ENCODE measurements at regions not wholly inside any gene's neighbourhood (a gene's known extent, or its start where the extent isn't known, plus 50 kb on each side); places are given as distances from the start of the nearest gene placed in this dataset.

DNA sequence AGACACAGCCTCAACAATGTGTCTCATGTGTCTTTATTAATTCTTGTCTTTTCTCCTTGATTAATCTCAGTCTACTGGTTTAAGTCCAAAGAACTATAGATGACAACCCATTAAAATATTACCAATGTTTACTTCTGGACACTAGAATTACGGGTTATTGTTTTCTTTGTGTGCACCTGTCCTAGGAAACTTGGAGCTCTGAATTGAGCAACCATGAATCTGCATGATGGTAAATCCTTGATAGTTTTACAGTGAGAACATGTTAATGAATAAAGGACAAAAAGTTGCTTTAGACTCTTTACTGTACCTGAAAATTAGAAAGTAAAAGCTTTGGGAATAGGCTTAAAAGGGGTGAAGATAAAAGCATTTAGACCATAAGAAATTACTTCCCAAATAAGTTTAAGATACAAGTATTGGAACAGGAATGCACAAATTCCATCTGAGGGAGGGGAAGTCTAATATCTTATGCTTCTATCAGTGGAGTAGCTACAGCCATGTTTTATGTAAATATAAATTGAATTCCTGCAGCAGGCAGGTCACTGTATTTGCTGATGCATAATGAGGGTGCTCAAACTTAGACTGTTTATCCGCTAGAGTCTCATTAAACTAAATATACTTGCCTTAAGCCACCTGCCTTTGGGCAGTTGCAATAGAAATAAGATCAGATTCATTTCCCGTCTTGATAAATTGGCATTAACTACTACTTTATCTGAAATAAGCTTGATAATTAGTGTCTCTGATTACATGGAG, 603.7 kb upstream of the GCFC2 start:
- no peak for DNase-seq

DNA sequence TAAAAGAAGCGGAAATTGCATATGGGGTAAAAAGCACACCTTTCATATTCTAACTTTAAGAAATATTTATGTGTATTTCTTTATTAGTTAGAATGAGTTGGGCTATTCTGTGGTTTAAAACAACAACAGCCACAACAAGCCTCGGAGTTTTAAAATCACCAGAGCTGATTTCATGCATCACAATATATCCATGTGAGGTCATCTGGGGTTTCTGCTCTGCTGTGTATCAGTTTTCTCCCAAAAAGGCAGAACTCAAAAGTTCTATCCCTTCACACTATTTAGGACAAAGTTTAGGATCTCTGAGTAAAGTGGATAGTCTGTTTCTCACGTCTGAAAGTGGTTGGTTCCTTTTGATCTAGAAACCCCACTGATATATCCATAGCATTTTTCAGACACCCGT, 601.5 kb upstream of the GCFC2 start:
- no peak for DNase-seq

DNA sequence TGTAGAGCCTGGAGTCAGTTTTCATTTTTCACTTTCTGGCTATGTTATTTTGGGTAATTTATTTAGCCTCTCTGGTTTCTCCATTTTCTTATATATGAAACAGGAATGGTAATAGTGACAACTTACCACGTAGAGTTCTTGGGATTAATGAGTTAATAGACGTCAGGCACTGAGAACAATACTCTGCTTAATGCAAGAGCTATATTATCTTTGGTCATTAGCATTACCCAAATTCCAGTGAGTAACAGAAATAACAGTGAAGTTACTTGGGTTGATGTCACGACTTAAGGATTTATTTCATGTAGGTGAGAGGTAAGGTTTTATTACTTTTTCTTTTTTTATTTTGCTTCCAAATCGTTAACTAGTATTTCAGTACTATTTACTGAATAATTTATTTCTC, 601.0 kb upstream of the GCFC2 start:
- no peak for DNase-seq

DNA sequence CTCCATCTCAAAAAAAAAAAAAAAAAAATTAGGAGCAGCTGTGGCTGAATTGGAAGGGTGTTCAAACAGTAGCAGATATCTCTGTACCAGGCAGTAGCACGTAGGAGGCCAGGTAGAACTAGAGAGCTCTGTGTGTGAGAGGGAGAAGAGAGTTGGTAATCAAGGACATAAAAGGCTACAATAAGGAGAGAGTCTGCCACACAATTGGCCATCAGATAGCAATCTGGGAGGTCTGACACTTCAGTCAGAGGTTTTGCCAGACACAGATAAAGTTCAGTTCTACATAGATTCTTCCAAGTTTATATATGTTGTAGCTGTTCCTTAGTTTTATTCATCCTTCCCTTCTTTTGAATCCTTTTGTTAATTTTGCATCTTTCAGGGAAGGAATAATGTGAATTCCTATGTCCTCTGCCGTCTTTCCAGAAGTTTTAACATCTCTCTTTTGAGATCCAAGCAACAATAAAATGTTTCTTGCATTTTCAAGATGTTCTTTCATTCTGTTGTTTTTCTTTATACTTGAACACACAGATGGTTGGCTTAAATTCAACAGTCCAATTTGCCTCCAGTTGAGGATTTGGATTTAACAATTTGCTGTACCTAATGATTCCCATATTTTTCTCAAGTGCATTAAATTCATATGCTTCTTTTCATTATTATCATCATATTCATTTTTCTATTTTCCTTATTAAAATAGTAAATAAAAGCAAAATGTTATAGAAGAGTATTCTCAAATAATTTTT, 600.3 kb upstream of the GCFC2 start:
- DNase-seq = no peak

DNA sequence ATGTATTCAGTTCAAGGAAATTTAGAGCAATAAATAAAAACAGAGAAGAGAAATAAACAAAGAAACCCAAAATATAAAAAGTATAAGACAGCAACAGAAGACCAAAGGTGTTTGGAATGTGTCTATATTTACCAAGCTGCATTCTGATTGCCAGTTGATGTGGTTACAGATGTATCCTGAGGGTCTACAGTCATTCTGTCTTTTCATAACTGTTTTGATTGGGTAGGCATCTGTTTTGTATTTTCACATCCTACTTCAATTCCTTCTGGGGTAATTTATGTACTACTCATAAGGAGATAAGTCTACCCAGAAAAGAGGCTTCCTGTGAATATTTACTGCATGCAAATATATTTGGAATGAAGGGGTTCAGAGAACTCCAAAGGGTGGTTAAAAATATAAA, 596.8 kb upstream of the GCFC2 start:
- DNase-seq = no peak

DNA sequence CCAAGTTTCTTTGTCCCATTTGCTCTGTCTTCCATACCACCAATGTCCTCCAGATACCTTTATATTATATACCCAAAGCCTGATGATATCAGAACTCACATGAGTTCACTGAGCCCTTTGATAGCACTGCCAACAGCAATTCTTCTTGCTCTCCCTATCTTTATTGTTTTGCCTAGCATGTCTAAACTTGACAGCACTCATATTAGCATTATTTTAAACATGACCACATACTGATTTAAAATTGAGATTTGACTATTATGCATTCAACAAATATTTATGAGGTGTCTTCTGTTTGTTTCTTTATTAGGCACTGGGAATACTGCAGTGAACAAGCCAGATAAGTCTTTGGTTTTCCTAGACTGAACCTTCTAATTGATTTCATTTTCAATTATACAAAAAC, 587.3 kb upstream of the GCFC2 start:
- DNase-seq = no peak

DNA sequence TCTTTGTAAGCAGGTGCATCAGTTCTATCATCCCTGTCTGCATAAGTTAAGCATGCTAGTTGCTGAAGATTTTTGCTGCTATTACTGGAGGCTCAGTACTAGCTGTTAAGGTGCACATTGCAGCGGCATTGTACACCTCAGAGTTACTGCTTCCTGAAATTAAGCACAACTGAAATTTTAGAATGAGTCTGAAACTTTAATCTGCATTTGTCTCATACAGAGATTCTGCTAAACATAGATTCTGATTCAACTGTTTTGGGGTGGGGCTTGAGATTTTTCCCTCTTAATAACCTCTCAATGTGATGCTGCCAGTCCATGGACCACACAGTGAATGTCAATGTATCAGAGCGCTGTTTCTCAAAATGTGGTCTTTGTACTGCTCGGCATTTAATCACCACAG, 585.7 kb upstream of the GCFC2 start:
- DNase-seq = no peak

DNA sequence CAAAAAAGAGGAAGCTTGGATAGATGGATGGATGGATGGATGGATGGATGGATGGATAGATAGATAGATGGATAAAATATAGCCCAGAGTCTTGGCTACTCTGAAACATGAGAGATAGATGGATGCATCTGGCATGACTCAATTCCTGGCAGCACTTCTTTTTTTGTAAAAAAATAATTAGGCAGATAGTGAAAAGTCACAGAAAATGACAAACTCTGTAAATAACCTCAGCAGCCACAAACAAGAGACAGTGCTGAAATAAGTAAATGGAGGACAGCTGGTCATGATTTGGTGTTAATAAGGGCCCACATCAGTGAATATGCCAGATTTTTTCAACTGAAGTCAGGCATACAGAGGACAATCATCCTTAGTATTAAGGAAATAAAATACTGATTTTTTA, 585.0 kb upstream of the GCFC2 start:
- DNase-seq = no peak

DNA sequence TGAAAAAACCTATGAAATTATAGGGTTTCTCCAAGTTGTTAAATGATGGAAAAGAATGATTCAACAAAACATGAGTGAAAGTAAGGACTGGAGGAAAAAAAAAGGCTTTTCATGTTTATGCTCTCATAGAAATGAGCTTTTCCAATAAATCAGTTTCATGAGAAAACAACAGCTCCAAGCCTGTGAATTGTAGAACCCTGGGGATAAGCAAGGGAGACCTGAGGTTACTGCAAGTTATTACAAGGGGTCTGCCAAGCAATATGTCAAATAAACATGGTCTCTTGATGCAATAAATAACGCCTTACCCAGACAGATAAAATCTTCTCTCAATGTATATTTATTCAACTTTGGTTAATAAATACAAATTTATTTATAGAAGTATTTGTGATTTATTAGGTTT, 577.9 kb upstream of the GCFC2 start:
- DNase-seq = no peak

DNA sequence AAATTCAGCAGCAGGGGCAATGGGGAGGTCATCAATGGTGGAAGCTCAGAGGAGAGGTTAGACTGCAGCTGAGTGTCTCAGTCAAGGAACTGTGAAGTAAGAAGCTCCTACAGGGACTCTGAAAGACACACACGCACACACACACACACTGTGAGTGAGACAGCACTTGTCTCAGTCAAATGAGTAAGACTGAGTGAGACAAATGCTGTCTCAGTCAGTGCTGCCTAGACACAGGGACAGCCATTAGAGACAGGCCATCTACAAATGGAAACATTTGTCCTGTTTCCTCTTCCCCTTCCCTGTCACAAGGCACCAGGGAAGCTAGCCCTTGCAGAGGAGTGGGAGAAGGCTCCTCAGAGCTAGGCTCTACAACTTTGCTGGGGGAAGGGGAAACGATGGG, 577.4 kb upstream of the GCFC2 start:
- no peak for DNase-seq

DNA sequence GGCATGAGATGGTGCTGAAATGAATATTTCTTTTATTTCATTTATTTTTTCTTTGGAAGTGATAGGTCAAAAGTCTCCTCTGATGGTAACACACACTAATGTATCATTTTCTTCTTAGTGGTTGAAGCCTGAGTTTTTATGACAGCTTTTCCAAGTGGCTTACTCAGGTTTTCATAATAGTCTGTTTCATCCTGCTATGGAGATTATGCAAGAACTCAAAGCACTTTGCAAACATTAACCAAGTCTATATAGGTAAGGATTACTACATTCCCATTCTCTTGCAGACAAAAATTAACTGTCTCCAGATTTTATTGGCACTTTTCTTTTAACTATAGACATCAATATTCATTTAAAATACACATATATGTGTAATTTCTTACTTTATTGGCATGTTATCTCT, 572.6 kb upstream of the GCFC2 start:
- no peak for DNase-seq

DNA sequence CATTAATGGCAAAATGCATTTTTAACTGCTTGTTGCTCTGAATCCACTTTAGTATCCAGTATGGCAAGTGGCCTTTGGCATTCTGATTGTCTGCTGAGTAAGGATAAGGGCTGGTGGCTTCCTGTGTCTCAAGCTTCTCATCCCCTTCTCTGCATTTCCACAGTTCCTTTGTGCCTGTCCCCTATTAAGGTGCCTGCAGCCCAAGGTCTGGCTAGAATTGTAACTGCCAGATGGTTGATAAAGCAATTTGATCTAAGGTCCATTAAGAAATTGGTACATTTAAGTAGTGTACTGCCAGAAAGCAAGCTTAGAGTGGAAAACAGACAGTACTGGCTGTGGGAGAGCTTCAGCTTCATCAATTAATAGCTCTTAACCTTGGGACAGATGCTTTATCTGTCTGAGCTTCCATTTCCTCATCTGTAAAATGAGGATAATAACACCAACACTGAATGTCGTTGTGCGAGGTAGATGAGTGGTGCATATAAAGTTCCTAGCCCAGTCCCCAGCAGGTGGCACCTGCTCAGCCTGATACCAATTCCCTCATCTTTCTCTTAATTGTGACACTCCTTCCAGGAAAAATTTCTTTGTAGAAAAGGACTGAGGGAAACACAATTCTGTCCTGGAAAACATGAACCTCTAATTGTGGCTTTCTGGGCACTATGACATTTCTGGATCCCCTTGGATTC, 570.6 kb upstream of the GCFC2 start:
- no peak for DNase-seq

DNA sequence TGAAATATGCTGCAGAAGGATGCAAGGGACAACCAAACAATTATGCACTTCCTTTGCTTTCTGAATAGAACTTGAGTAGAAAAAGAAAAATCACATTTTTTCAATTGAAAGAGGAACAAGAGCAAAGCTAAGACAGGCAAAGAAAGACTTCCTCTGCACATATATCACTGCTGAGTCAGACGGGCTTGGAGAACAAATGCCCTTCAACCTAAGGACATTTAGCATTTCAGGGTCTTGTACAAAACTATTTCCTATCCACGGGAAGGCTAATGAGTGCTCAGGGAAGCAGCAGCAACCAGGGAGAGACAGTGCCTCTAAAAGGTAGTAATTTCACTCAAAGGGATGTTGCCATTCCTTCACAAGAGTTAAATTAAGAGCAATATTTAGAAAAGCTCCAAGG, 570.0 kb upstream of the GCFC2 start:
- no peak for DNase-seq

DNA sequence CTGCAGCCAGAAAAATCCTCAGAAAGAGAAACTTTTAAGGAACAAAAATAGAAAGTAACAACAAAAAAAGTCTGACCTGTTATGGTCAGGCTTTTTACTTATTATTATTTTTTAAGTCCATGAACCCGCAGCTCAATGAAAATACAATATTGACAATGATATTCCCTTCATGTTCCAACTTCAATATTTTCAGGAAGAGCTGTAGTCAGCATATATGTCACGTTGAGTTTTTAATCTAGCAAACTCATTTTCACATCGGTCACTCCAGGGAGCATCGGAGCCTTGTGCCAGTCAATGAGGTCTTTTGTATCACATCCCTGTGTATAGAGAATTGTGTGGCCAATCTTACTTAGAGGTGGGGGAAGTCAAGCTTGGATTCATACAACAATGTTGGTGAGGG, 568.4 kb upstream of the GCFC2 start:
- DNase-seq = no peak

DNA sequence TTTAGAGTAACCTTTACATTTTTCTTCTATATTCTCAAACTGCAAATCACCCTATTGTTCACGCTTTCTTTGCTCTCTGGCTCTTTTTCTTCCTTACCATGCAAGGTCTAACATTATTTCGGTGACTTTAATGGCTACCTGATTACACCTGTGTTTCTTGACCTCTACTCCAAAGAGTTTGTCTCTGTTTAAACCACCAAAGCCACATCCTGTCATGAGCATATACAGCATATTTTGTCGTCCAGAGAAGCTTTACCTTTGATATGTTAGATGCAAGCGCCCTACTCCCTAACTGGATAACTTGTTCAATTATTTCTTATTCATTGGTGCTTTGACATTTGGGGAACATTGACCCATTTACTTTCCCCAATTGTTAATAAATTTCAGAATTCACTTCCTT, 565.1 kb upstream of the GCFC2 start:
- DNase-seq = no peak

DNA sequence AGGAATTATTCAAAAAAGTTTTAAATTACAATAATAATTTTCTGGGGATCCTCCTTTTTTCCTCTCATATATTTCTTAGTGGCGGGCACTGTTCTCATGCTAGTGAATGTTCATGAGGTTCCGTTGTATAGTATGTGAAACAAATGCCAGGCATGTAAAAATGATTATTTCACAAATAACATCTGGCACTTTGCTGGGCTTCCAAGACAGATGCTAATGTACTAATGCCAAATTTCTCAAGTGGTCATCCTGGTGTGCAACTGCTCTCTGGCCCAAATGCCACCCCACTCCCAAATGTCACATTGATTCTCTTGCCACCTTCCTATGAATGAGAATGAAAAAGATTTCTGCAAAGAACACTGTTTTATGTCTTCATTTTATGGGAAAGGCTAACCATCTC, 564.0 kb upstream of the GCFC2 start:
- DNase-seq = no peak

DNA sequence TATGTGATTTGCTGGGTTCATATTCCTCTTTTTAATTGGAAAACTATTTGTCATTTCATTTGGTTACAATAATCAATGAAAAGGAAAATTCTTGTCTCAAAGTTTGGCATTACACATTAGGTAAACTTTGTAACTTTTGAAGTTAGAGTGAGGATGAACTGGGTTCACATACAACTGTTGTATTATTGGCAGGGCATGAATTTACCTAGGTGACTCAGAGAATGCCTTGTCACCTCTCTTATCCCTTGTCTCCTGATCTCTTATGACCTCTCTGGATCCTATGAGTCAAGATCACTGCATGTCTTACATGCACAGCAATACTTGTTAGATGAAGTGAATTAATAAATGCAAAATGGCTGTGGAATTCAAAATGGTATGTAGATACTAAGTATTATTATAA, 563.4 kb upstream of the GCFC2 start:
- no peak for DNase-seq

DNA sequence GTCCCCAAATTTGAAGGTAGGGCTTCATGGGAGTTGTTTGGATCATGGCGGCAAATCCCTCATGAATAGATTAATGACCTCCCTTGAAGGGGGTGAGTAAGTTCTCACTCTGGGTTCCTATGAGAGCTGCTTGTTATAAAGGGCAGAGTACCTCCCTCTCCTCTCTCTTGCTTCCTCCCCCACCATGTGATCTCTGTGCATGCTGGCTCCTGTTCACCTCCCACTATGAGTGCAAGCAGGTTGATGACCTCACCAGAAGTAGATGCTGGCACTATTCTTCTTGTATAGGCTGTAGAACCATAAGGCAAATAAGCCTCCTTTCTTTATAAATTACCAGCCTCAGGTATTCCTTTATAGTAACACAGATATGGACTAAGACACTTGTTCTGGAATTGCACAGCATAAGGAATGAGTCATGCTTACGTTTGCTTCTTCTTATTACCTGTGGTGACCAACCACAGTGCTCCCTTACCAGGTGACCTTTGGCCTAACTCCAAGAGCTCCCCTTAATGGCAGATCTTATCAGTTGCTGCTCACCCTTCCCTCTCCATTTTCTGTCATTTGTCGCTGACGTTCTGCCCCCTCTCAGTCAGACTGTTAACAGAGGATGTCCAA, 559.5 kb upstream of the GCFC2 start:
- DNase-seq = no peak

DNA sequence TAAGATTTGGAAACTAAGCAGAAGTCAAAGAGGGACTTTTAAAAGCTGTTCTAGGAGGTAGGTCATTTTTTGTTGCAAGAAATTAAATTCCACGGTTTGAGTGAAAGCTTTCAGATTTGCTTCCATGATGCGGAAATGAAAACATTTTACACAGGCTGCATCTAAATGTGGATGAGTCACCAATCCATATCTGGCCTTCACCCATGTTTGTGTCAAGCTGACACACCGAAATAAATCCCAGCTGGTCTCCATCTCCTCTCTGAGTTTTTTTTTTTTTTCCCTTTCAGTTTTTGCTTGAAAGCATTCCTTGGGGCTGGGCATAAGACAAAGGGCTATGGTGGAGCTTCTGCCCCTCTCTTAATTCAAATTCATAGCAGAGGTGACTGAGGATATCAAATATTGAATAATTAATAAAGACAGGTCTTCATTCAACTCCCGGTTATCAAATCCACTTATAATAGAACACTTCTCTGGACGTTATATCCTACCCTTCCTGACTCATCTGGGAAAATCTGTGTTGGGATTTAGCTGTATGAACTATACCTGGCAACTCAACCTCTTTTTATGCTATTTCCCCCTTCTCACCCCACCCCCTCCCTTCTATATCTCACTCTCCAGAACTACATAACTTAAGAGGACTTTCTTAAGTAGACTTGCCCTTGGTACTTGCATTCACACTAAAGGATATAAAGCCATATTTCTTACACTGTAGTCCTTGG, 558.3 kb upstream of the GCFC2 start:
- DNase-seq = no peak

DNA sequence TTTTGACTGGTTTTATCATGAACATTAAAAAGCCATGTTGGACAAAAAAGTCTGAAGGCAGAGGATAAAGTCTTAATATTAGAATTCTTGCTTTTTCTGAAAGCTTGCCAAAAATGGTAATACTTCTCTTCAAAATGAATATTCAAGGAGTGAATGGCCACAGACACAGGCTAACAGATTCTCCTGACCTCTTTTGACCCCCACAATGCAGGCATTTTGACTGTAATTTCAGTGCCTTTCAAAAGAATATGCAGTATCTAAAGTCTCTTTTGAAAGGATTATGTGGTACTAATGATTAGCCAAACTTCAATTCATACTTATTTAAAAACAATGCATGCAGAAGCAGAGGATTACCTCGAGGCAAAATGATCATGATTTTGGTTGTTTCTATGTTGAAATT, 557.8 kb upstream of the GCFC2 start:
- no peak for DNase-seq

DNA sequence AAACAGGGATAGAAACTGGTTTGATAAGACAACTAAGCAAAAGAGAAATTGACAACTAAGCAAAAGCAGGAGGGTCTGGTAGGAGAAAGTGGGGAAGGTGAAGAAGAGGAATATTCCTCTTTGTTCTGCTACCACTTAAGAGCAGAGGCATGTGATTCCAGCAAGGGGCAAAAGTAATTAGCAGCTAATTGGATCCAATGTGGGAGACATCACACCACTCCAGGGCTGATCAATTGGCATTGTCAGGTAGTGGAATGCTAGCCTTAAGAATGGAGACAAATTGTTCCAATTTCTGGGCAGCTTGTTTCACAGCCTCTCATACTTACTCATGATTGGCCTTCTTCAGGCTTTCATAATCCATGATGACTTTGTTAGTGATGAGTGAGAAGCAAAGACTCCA, 547.1 kb upstream of the GCFC2 start:
- no peak for DNase-seq

DNA sequence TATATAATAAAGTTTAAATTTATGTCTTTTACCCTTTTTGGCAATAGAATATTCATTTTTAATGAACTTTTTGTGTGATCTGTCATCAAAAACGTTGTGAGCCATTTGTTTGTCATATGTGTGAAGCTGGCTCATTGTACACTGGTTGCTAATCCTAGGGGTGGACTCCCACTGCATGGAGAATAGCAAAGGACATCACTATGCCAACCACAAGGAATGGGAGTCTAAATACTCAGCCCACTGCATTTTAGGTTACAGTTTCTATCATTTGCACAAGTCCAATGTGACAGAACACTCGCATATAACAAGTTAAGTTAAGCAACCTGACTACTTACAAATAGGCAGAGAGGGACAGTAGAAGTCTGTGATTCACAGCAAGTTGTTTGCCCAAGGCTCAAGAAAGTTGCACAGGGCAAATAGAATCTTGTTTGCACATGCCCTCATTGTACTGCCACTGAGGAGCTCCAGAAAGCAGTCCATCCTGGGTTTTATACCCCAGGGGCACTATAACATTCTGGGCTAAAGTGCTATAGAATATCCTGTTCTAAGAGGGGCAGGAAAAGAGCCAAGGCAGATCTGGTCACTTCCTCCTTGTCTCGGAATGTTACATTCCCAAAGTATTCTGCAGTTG, 545.9 kb upstream of the GCFC2 start:
- no peak for DNase-seq

DNA sequence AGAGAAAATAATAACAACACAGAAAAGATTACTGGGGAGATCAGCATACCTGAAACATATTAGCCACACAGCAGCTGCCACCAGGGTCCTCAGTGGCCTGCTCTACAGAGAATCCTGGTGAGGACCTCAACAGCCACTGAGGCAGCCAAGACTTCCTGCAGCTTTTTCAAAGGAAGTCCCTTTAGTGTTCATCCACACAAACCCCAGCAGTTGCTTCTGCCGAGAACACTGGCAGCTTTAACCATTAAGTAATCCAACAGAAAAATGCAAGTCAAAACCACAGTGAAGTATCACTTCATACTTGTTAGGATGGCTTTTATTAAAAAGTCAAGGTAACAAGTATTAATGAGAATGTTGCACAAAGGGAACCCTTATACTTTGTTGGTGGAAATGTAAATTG, 542.0 kb upstream of the GCFC2 start:
- DNase-seq = no peak
